DMS114 treated with DMSO at 0.1 percent for 48 hours (cell line): ENCODE measurements at regions not wholly inside any gene's neighbourhood (a gene's known extent, or its start where the extent isn't known, plus 50 kb on each side); places are given as distances from the start of the nearest gene placed in this dataset.

ENCODE experiments used
- DNase-seq: peaks from one replicate; lab custom pipeline; 2025; ENCODE audit not compliant: unreplicated experiment; lab: John Stamatoyannopoulos, UW

DNA sequence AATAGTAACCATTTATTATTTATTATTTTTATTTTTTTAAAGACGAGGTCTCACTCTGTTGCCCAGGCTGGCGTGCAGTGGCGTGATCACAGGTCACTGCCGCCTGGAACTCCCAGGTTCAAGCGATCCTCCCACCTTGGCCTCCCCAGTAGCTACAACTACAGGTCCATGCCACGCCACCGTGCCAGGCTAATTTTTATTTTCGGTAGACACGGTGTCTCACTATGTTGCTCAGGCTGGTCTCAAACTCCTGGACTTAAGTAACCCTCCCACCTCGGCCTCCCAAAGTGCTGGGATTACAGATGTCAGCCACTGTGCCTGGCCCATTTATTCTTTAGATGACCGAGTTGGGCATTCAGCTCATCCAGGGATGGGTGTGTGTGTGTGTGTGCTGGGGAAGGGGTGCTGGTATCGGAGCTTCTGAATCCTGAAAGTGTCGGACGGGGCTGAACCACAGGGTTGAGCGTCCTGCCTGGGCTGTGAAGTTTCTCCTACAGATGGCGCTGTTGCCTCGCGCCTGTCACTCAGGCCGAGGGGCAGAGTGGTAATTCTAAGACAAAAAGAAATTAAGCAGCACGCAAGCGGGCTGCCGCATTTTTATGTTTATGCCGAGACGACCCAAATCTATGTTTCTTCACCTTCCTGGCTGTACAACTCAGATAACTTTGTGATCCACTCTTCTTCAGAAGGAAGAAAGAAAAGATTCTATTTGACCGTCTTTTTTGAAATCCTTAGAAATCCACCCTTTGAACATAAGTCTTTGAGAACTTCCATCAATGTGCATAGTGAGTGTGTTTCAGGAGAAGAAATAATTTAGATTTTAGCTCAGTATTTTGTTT, 252.8 kb downstream of the CDH26 start:
- DNase-seq = peak; percentile 35

DNA sequence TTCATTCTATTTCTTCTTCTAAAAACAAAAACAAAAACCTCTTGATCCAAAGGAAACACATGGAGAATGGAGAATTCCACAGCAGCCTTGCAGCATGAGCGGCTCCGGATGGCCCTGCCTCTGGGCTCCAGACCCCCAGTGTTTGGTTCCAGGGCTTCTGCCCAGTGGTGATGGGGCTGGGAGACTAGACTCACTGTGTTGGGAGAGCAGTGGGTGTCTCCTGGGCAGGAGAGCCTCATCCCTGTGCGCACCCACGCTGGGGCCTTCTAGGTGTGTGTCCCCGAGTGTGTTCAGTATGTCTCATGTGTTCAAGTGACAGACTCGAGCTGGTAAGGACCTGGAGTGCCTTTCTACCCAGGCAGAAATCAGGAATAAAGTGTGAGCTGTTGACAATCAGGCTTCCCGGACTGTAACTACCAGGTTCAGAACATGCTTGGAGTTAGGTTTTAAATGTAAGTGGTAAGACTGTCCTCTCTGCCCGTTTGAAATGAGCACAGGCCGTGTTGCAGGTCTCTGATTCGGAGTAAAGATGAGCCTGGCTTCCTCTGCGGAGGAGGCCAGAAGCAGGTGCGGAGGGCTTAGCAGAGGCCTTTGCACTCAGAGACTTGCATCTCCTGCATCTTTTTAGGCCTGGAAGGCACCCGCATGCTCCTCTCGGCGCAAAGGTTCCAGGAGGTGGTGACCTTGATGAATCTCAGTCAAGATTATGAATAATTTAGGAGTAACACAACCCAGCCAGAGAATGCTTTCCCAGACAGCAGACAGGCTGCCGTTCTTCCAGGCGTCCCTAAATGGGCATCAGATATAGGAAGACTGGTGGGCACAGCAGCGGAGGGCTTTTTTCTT, 253.6 kb downstream of the CDH26 start:
- no peak for DNase-seq

DNA sequence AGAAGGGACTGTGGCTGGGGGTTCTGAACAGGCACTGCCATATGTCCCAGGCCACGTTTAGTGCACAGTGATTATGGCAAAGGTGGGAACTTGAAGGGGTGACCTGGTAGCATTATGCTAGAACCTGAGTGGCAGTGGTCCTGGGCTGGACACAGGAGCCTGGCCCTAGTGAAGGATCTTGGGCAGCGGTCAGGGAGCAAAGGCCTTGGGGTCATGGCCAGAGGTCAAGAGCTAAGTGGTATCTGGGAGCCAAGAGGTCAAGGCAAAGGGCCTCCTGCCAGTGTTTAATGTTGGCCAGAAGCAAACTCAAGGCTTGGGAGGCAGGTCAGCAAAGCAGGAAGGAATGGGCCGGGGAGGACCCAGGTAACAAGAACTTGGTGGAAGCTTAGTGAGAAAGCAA, 254.5 kb downstream of the CDH26 start:
- no peak for DNase-seq

DNA sequence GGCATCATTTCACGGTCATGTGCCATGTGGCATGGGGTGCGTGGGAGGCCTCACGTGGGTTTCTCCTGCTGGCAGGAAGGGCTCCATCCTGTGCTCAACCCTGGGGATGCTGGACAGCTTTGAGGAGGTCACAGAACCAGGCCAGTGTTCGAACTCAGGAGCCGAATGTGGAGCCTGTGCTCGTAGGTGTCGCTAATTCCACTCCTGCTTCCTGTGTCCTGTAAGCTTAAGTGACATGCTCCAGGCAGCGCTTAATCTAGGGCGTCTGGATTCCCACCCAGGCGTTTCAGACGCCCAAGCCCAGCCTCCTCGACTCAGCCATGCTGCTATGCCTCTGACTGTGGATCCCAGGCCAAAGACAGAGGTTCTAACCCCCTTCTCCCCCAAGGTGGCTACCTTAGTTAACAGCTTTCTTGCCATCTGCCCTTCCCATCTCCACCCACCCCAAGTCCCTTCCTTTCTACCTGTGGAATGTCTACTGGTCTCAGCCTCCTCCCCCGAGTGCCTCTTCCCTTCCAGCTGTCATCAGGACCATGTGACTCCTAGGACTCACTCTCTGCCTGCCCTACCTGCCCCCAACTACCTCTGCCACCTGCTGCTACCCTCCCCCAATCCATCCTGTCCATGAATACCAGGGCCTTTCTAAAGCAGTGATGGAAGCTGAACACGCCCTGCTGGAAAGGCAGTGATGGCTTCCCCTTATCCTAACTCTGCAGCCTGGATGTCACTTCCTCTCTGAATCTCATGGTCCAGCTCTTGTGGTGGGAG, 255.1 kb downstream of the CDH26 start:
- DNase-seq = no peak

DNA sequence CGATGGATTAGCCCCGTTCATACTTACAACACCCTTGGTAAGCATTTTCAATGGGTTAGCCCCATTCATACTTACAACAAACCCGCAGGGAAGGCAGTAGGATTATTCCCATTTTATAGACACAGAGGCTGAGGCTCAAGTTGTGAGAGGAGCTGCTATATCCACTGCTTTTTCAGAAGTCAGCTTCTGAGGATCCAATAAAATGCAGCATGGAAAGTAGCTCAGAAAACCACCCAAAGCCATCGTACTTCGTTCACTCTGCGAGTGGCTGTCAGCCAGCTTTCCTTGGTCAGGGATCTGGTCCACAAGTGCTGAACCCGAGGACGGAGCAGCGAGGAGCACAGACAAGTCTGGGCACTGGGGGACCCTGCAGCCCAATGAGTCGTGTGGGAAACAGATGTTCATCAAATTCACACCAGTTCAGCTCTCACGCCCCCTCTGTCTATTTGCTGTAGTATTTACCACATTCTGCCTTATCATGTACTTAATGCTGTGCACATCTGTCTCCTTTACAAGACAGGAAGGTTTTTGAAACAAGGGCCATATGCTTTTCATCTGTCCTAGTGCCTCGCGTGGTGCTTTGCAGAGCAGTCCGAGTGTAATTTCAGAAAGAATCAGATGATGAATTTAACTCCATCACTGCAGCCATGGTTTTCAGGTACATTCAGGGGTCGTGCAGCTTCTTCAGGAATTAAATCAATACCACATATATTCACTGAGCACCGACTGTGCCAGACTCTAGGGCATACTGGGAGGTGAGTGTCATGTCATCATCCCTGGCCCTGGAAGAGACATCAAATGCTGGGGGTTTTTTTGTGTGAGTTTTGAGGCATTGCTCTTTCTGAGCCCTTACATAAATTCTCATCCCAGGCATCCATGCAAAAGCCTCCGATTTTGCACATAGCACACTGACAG, 256.9 kb downstream of the CDH26 start:
- no peak for DNase-seq

DNA sequence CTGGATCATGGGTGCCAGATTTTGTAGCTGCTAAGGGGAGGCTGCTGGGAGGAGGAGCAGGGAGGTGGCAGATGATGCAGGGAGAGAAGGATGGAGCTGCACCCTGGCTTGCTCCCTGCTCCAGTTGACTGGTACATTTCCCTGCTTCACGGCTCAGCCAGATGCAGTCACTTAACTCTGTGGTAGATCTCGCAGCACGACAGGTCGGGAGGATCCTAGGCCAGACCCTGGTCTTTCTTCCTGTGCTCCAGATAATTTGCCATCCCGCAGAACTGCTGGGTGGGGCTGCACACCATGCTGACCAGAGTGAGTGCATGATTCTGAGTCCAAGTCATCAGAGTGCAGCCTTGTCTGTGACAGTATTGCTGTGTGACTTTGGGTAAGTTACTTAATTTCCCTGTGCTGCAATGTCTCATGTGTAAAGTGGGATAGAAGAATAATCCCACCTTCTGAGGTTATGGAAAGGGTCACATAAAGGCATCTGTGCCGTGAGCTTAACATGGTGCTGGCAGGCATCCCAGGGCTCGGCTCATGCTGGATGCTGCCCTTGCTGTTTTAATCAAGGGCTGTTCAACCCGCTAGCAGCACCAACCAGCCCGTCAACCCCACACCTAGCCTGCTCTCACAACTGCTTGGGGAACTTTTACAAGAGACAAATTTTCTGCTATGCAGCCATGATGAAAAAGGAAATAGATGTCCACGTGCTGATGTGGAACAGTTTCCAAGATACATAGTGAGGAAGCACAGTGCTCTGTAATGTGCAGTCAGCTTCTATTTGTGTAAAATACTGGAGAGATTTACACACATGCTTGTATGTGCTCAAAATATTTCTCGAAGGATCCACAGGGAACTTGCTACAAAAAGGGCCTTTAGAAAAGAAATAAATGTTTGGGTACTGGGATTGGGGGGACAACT, 257.9 kb downstream of the CDH26 start:
- no peak for DNase-seq

DNA sequence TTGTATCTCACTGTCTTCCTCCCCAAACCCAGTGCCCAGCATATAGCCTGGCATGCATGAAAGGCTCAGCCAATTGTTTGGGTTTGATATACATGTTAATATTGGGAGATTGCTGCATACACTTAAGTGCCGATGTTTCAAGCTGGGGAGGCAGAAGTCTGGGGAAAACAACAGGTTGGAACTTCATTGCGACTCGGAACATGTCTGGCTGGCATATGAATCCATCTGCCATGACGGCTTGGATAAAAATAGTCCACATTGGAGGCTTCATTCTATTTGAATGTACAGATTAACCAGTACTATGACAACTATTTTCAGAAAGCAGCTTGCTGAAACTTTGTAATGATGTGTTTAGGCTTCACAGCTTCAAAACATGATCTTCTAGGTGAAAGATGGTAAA, 261.0 kb downstream of the CDH26 start:
- DNase-seq = no peak

DNA sequence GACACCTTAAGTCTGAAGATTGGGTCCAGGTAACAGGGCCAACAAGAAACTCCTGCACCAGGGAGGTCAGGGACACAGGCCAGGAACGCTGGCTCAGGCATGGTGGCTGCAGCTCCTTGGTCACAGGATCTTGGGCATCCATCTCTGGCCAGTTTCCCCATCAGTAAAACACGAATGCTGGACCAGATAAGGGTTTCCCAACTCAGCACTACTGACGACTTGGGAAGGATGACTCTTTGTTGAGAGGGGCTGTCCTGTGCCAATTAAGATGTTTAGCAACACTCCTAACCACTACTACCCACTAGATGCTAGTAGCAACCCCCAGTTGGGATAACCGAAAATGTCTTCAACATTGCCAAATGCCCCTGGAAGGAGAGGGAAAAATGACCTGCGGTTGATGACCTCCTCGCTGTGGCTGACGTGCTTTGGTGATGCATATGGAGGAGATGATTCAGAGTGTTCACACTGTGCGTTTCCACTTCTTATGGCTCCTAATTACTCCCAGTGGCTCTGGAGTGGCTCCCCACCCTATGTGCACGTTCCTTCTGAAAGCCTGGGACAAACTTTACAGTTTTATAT, 261.9 kb downstream of the CDH26 start:
- no peak for DNase-seq

DNA sequence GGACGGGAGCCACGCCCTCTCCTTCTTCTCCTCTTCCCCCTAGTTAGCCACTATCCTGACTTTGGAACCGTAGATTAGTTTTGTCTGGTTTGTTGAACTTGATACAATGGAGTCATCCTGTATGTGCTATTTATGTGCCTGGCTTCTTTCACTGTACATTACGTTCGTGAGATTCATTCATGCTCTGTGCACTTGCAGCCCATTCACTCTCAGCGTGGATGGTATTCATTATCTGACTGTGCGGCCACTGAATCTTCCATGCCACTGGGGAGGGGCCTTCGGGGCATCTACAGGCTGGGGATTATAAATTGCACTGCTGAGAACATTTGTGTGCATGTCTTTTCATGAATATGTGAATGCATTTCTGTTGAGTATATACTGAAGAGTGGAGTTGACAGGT, 262.5 kb downstream of the CDH26 start:
- no peak for DNase-seq

DNA sequence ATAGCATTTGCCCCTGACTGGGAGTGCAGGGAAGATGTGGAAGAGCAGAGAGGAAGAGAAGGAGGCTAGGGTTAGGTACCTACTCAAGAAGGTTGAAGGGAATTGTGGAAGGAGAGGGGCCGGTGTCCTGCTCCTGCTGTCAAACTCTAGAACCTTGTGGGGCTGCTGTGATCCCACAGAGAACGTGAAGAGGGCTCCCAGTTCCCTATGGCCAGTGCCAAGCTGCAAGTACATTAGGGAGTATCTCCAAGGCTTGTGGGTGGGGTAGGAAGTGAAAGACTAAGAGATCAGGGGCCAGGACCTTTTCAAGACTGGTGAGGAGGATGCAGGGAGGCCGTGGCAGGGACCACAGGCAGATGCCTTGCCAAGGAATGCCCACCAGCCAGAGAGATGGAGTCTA, 263.4 kb downstream of the CDH26 start:
- DNase-seq = no peak

DNA sequence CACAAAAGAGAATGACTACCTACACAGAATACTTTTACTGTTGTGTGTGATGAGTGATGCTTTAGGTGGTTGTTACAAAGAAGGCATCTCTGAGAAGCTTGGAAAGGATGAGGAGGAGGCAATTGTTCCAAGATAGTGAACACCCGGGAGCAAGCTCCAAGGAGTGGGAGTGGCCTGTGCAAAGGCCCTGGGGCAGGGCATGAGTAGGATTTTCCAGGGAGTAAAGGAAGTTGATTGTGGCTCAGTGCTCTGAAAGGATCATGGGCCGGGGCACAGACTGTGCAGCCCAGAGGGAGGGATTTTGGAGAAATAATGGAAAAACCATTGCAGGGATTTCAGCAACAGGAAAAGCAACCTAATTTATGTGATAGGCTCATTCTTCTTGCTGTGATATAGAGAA, 264.3 kb downstream of the CDH26 start:
- DNase-seq = no peak

DNA sequence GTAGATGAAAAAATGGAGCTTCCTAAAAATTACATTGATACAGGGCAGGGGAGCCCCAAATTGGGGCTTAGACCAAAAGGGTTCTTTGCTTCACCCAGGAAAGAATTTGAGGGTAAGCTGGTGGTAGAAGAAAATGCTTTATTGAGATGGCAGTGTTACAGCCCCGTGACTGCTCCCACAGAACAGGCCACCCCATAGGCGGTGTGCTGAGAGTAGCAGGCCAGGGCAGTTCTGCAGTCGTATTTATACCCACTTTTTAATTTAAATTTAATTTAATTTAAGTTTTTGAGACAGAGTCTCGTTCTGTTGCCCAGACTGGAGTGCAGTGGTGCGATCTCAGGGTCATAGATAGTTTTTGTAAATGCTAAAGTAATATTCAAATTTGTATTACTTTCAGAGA, 265.0 kb downstream of the CDH26 start:
- no peak for DNase-seq

DNA sequence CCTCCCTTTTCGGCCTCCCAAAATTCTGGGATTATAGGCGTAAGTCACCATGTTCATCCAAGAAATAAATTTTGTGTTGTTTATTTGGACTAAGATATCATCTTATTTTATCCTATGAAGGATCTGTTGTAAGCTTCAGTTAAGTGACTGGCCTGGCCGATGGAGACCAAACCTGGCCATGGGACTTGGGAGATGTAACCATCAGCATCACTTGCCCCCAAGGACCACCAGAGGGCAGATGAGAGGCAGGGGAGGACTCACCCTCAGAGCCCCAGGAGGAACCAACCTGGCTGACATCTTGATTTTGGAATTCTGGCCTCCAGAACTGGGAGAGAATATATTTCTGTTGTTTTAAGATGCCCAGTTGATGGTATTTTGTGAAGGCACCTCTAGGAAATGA, 266.7 kb downstream of the CDH26 start:
- DNase-seq = no peak

DNA sequence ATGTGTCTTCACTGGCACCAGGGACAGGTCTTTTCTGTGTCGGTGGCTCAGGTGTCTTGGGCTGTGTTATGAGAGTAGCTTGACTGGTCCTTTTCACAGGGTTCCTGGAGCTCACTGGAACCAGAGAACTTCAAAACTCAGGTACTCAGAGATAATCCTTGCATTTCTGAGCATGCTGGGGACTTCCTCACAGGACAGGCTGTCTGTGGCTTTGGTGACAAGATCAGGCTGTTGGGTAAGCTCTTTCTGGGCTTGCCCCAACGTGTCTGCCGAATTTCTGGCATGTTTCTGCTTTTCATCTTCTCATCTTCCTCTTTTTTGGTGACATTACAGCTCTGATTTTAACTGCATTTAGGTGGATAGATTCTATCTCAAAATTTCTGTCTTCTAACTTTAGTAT, 270.0 kb downstream of the CDH26 start:
- no peak for DNase-seq

DNA sequence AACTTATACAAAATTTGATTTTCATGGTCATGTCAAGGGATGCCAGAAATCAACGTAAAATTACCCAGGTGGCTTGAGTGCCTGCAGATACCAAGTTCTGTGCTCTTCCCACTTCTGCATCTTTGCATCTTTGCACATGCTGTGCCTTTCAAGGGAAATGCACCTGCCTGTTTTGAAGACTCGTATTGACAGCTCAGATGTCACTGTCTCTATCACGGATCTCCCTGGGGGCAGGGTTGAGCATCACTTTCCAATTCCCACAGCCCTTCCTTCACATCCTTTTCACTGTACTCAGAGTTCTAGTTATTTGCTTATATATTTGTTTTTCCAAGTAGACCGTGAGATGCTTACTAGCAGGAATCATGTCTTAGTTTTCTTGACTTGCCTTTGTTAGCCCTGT, 274.2 kb downstream of the CDH26 start:
- no peak for DNase-seq

DNA sequence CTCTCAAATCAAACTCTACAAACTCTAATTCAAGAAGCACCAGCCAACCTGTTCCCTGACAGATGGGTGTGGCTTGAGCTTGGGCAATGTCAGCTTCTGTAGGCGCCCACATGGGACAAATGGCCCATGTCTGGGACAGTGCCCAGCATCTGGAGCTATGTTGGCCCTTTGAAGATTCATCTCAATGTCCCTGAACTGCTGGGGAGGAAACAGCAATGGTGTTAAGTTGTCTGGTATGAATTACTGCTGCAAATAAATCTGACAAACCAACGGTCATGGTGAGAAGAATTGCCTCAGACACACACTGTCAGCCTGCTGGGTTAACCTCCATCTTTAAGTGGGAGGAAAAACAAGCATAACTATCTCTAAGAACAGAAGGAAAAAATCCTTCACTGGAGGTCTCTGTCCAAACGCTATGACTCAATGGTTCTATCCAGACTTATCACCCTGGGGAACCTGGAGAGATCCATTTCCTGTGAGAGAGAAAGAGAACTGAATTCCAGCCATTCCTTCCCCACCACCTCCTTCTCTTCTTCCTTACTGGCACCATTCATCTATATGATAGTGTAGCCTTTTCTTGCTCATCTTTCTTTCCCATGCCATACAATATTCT, 274.9 kb downstream of the CDH26 start:
- no peak for DNase-seq

DNA sequence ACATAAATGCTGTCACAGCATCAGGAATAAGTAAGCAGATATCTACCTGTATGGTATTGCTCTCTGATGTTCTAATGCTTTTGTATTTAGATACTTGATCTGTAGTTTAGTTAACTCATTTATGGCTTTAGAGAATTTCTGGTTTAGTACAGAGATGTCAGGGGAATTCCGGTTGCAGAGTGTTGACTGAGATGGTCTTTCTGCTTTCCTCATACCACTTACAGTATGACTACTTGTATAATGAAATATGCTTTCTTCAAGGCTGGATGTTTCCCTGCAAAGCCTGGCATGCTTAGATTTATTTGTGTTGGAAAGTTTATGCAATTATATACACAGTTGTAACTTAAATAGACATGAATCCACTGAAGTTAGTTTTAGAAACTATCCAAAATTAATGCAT, 278.4 kb downstream of the CDH26 start:
- DNase-seq = no peak

DNA sequence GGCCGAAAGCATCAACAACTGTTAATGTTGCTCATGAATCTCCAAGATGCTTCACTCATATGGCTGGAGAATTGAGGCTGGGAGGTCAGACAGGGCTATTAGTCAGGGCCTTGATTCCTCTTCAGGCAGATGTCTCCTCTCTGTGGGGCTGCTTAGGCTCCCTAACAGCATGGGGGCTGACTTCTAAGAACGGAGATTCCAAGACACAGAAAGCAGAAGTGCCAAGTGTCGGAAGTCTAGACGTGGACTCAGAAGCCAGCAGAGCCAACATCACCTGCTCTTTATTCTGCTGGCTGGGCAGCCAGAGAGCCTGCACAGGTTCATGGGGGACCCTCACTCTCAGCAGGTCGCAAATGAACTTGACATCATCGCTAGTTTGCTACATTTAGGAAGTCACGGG, 279.8 kb downstream of the CDH26 start:
- no peak for DNase-seq
